NCI-H2029 treated with DMSO at 0.1 percent for 48 hours (cell line): ENCODE measurements at regions not wholly inside any gene's neighbourhood (a gene's known extent, or its start where the extent isn't known, plus 50 kb on each side); places are given as distances from the start of the nearest gene placed in this dataset.
"Not testable (repeated sequence)": the region's sequence is repeated elsewhere in the genome, so short reads cannot be mapped to it uniquely, and the experiment has no call there.

Source experiments
- DNase-seq: peaks from one replicate; lab custom pipeline; 2025; lab: John Stamatoyannopoulos, UW

GRCh38 chr2:166743482-166743881 lies 144.8 kb upstream of the XIRP2 start:
- not testable (repeated sequence) for DNase-seq

DNA sequence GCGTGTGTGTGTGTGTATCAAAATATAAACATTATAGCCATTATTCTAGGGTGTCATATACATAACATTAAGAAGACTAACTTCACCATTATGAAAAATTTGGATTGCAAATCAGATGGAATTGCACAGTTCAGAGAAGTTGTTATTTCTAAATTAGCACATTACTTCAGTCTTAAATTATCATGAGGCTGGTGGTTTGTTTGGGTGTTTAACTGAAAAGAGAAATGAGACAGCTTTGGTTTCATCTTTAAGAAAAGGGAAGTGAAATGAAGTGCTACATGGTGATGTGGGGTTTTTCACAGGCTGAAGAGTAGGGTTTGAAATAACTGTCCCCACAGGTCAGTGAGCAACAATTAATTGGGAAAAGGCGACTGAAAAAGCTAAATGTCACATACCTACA lies 161.2 kb upstream of the XIRP2 start:
- no peak for DNase-seq

DNA sequence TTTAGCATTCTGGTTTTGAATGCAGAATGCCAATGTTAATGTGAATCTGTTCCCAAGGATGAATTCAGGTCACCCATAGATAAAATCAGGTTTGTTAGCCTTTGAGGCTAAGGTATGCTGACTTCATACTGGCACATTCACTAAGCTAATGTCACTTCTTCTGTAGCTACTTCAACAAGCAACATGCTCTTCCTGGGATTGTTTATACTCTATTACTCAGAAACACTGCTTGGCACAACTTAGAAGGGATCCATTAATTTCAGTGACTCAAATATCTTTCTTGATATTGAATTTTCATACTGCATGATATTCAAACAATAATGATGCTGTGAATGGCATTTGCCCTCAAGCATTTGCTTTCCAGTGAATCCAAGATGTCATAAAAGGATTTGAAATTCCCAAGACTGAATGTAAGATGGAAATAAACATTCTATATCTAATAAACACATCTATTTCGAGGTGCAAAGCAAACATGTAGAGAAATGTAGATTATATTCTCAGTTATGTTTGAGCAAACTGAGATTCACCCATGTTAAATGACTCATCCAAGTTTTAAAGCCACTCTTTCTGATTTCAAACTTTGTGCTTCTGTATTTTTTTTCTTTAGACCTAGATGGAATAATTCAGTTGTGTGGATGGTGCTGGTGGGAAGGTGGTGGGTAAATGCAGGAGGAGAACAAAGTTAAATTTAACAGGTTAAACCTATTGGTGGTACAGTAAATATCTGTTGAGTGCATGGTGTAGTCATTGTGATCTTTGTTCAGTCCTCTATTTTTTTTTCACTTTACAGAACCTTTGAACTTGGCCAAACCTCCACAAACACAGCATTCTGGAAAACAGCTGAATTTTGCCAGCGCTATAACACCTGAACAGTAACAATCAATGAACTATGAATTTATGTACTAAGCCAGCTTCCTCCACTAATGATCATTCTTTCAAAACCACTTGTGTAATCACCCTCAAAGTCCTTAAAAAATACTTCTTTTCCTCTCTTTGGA lies 162.1 kb upstream of the XIRP2 start:
- DNase-seq: no peak

DNA sequence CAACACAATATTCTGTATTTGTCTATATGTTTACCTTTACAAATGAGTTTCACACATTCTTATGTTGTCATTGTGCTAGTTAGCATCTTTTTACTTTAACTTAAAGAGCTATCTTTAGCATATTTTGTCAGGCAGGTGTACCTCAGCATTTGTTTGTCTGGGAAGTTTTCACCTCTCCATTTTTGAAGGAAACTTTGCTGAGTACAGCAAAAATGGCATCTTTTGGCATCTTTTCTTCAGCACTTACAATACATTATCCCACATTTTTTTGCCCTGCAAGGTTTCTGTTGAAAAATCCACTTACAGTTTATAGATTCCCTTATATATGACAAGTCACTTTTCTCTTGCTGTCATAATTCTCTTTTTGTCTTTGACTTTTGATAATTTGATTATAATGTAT lies 171.3 kb upstream of the XIRP2 start:
- DNase-seq: no peak

DNA sequence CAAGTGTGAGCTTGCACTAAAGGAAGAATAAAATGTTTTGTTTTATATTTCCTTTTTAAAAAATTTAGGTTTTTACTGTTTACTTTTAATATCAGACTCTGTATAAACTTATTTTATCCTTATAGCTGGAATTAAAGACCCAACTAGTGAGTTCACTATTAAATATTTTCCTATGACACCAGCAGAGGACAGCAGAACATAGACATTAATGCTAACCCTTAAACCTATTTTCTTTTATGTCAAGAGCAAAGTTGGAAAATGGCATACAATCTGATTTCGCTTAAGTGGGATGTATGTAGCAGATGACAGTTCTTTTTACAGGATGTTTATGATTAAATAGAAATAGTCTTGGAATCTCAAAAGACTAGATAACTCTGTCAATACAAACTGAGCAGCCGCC lies 188.2 kb upstream of the XIRP2 start:
- peak; percentile 1 for DNase-seq

DNA sequence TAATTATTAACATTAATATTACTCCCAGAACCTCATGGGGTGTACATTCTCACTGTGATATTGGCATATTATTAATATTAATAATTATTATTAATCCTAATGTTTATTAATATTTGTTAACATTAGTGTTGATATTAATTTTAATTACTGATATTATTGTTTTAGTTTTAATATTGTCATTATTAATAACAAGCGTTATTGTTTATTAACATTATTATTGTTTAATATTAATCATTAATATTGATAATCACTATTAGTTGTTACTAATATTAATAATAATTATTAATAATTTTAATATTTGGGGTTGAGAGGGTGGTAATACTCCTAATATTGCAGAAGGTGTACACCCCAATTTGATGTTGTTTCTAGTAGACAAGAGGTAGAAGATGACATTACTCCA lies 193.1 kb upstream of the XIRP2 start:
- DNase-seq: no peak

DNA sequence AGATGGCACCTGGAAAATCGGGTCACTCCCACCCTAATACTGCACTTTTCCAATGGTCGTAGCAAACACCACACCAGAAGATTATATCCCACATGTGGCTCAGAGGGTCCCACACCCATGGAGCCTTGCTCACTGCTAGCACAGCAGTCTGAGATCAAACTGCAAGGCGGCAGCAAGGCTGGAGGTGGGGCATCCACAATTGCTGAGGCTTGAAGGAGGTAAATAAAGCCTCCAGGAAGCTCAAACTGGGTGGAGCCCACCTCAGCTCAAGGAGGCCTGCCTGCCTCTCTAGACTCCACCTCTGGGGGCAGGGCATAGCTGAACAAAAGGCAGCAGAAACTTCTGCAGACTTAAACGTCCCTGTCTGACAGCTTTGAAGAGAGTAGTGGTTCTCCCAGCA lies 192.0 kb upstream of the SCN7A start:
- DNase-seq: not testable (repeated sequence)

DNA sequence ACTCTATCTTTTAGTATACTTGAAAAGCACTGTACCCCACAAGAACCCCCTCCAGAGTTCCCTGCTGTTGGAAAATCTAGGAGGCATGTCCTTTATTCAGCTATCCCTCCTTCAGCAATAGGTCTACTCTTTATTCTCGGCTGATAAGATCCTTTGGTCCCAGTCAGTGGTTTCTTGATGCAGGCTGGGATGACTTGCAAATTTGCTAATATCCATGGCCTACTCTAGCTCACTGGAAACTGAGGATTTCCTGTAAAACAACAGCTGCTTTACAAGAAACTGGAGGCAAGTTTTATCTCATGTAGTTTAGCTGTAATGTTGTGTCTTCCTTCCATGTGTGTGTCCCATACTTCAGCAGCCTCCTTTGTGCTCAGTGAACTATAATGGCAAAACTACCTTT lies 183.9 kb upstream of the SCN7A start:
- DNase-seq: no peak

- DNase-seq: no peak
These were observed 182.7 kb upstream of the SCN7A start for GRCh38 chr2:166676716-166677115.

DNA sequence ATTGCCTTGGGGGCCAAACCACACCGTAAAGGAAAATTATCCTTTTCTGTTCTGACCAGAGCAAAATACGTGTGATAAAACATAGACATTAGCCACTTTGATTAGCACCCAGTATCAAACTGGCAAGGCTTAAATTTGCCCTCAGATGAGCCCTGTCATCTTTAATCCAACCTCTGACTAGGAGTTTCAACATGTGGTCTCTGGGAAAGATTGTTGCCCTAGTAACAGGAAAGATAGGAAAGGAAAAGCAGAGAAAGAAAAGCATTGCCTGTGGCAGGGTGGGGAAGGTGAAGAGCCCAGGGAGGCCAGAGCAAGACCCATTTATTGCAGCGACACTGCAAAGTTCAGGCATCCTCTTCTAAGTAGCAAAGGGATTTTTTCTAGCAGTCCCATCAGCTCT lies 181.5 kb upstream of the SCN7A start:
- DNase-seq: no peak

- no peak for DNase-seq
These were observed 179.9 kb upstream of the SCN7A start for GRCh38 chr2:166673986-166674385.

GRCh38 chr2:166671801-166672200 lies 177.8 kb upstream of the SCN7A start:
- DNase-seq: no peak

GRCh38 chr2:166671235-166671634 lies 177.2 kb upstream of the SCN7A start:
- DNase-seq: no peak

- no peak for DNase-seq
These were observed 172.2 kb upstream of the SCN7A start for GRCh38 chr2:166665991-166666940.

DNA sequence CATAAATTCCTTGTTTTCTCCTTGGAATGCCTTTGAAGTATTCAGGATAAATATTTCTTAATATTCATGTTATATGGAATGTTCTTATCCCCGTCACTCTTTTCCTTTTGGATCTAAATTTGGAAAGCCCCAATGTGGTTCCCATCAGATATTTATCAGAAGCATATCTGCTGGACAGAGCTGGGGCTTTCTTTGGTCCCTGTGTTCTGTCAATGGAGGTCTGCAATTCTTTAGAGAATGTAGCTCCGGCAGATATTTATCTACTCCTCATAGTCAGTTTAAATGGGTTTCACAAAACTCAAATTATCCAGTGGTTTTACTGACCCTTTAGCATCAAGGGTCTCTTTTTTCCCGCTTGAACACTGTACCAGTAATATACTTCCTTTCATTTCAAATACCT lies 167.8 kb upstream of the SCN7A start:
- no peak for DNase-seq

GRCh38 chr2:166661391-166661790 lies 167.3 kb upstream of the SCN7A start:
- no peak for DNase-seq

- DNase-seq: no peak
These were observed 164.9 kb upstream of the SCN7A start for GRCh38 chr2:166658901-166659300.

GRCh38 chr2:166653185-166653813 lies 159.2 kb upstream of the SCN7A start:
- peak; percentile 93 for DNase-seq

DNA sequence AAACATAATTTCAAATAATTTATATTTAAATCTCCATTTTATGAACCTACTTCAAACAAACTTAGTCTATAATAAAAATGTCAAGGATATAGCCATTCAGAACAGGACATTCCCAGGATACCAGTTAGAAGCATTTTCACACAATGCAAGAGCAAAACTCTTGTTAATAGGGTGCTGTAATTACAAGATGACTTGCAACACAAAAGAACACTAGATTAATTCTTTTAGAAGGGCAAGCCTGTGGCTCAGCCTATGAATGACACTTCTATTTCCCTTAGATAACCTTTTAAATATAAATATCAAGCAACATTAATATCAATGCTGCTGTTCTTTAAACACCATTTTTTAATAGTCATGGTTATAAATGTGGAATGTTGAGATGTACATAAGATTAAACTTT lies 157.9 kb upstream of the SCN7A start:
- no peak for DNase-seq

DNA sequence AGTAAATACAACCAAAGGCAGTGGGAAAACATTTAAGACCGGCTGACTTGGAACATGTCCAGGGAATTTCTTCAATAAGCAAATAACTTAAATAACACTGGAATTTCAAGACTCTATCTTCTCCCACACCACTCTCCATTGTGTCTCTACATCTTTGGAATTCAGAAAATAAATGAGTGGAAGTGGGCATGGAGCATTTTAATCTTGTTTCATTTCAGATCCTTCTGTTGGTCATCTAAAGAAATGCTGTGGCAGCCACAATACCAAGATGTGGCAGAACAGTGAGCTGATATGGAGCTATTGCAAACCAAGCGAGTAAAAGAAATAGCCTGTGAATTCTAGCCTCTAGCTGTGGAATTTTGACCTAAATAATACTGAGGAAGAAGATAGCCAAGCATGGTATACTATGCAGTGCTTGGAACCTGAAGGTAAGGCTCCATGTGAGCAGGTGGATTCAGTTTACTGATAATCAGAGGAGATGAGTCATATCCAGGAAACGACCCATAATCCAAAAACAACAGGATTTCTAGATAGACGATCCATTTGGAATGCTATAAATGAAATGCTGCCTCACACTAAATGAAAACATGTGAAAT lies 157.1 kb upstream of the SCN7A start:
- peak; percentile 65 for DNase-seq

- DNase-seq: no peak
These were observed 153.9 kb upstream of the SCN7A start for GRCh38 chr2:166647935-166648334.

DNA sequence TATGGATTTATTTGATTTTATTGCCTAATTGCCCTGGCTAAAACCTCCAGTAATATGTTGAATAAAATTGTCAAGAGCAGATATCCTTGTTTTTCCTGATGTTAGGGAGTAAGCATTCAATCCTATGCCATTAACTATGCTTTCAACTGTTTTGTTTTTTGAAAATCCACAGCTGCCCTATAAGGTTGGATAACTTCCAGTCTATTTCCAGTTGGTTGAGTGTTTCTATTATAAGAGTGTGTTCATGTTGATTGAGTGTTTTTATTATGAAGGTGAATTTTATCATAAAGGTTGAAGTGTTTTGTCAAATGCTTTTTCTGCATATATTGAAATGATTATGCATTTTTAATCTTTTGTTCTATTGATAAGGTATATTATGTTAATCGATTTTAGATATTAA lies 149.9 kb upstream of the SCN7A start:
- DNase-seq: peak; percentile 45
